DMS53 treated with DMSO at 0.1 percent for 48 hours (cell line): ENCODE measurements at regions not wholly inside any gene's neighbourhood (a gene's known extent, or its start where the extent isn't known, plus 50 kb on each side); places are given as distances from the start of the nearest gene placed in this dataset.

Experiments used
- DNase-seq: peaks from one replicate; lab custom pipeline; 2025; ENCODE audit not compliant: unreplicated experiment; lab: John Stamatoyannopoulos, UW

GRCh38 chr7:114130866-114131265 lies 212.1 kb upstream of the PPP1R3A start:
- DNase-seq, result no peak

GRCh38 chr7:114128880-114129279 lies 210.1 kb upstream of the PPP1R3A start:
- DNase-seq, result no peak

GRCh38 chr7:114126095-114126494 lies 207.3 kb upstream of the PPP1R3A start:
- DNase-seq, result no peak

GRCh38 chr7:114112806-114113205 lies 194.0 kb upstream of the PPP1R3A start:
- DNase-seq, result no peak

- no peak for DNase-seq
Observed at GRCh38 chr7:114110666-114111065, 191.9 kb upstream of the PPP1R3A start.

GRCh38 chr7:114109721-114110120 lies 190.9 kb upstream of the PPP1R3A start:
- DNase-seq, result no peak

- DNase-seq, result no peak
Observed at GRCh38 chr7:114109304-114109703, 190.5 kb upstream of the PPP1R3A start.

GRCh38 chr7:114108510-114108909 lies 189.7 kb upstream of the PPP1R3A start:
- DNase-seq, result no peak

- no peak for DNase-seq
Observed at GRCh38 chr7:114107522-114107921, 188.7 kb upstream of the PPP1R3A start.

- DNase-seq, result no peak
Observed at GRCh38 chr7:114104035-114104434, 185.2 kb upstream of the PPP1R3A start.

GRCh38 chr7:114102996-114103395 lies 184.2 kb upstream of the PPP1R3A start:
- no peak for DNase-seq

- no peak for DNase-seq
Observed at GRCh38 chr7:114102131-114102530, 183.3 kb upstream of the PPP1R3A start.

- DNase-seq, result no peak
Observed at GRCh38 chr7:114100810-114101209, 182.0 kb upstream of the PPP1R3A start.

GRCh38 chr7:114099337-114099736 lies 180.5 kb upstream of the PPP1R3A start:
- DNase-seq, result no peak

GRCh38 chr7:114095885-114096284 lies 177.1 kb upstream of the PPP1R3A start:
- no peak for DNase-seq

GRCh38 chr7:114088470-114088940 lies 169.7 kb upstream of the PPP1R3A start:
- DNase-seq, result no peak

GRCh38 chr7:114087653-114088469 lies 169.1 kb upstream of the PPP1R3A start:
- DNase-seq, result peak; percentile 48

GRCh38 chr7:114086914-114087652 lies 168.3 kb upstream of the PPP1R3A start:
- peak; percentile 64 for DNase-seq

- DNase-seq, result peak; percentile 40
Observed at GRCh38 chr7:114086537-114086913, 167.7 kb upstream of the PPP1R3A start.

GRCh38 chr7:114085592-114086501 lies 167.0 kb upstream of the PPP1R3A start:
- peak; percentile 96 for DNase-seq

- DNase-seq, result peak; percentile 96
Observed at GRCh38 chr7:114085313-114085591, 166.4 kb upstream of the PPP1R3A start.
